ENCODE measurements at regions not wholly inside any gene's neighbourhood (a gene's known extent, or its start where the extent isn't known, plus 50 kb on each side); places are given as distances from the start of the nearest gene placed in this dataset.
A peak's percentile ranks its signal among the peaks of the same experiment; 100 is the strongest.

GRCh38 chr6:170032706-170033309, 258.1 kb downstream of the DLL1 start:
- intact Hi-C loops (cut with micrococcal nuclease): no loop called here
- DNase-seq (peak; percentile 17), ATAC-seq (no peak)

GRCh38 chr6:170032197-170032596, 258.7 kb downstream of the DLL1 start:
- ATAC-seq (no peak), DNase-seq (peak; percentile 13)
- intact Hi-C loops (cut with micrococcal nuclease): no loop called here

DNA sequence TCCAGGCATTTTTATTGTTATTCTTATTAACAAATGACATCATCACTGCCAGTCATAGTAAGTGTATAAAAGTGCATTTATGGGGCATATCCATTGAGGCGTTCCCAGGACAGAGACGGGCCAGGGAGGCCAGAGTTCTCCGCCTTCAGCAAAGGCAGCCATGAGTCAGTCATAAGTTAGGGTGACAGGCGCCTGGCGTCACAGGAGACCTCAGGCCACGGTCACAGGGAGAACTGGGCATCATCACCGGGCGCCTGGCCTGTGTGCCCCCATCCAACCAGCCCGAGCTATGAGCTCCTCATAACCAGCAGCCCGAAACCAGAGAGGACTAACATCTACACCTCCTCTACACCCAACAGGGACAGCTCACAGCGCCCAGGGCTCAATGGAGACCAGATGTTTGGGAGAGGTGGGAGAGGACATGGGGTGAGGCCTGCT, 259.2 kb downstream of the DLL1 start:
- no peak for ATAC-seq
- intact Hi-C loops (cut with micrococcal nuclease): no loop called here
- DNase-seq: peak; percentile 5

DNA sequence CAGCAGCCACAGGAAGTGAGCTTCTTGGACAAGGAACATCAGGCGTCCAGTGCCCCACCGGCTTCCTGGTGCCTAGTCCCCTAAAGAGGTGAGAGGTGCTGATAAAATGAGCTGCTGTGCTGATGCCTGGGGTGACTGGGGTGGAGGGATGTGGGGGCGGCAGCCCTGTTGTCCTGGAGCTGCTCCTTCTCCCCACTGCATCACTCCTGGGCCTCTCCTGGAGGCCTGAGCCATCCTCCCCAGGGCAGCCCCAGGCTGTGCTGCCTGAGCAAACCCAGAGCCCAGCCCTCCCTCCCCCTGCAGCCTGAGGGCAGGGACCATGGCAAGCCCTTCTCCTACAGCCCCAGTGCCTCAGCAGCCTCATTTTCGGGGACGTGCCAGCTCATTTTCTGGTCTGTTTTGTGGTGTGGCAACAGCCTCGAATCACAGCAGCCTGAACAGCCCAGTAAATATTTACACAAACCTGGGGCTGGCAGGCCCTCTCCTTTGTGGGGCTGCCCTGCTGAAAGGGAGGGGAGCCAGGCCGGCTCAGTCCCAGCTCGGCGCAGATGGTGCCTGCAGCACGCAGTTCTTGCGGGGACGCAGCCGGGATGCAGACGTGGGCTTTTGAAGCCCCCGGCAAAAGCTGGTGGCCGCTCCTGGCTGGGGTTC, 259.9 kb downstream of the DLL1 start:
- DNase-seq: peak; percentile 13

GRCh38 chr6:170030284-170030815, 260.5 kb downstream of the DLL1 start:
- DNase-seq: no peak
- intact Hi-C loops (cut with micrococcal nuclease): no loop called here
- no peak for ATAC-seq

More for the DNA sequence above, 259.9 kb downstream of the DLL1 start:
- intact Hi-C loops (cut with micrococcal nuclease): no loop called here
- ATAC-seq: no peak

DNA sequence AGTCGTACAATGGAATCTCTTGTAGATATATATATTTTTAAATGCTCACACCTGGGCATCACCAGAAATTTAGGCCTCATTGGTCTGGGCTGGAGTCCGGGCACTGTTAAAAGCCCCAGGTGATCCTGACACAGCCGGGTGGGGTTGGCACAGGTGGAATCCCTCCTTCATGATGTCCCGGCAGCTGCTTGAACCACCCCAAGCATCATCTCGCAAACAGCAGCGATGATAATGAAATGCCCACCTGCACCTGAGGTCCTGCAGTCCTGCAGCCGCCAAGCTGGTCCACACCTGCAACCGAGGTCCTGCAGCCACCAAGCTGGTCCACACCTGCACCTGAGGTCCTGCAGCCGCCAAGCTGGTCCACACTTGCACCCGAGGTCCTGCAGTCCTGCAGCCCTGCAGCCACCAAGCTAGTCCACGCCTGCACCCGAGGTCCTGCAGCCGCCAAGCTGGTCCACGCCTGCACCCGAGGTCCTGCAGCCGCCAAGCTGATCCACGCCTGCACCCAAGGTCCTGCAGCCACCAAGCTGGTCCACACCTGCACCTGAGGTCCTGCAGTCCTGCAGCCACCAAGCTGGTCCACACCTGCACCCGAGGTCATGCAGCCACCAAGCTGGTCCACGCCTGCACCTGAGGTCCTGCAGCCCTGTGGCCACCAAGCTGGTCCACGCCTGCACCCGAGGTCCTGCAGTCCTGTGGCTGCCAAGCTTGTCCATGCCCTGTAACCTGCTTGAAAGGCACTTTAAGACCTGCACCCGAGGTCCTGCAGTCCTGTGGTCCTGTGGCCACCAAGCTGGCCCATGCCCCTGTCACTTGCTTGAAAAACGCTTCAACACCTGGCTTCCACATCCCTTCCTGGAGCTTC, 261.2 kb downstream of the DLL1 start:
- ATAC-seq: no peak
- intact Hi-C loops (cut with micrococcal nuclease): no loop called here
- no peak for DNase-seq

- intact Hi-C loops (cut with micrococcal nuclease): no loop called here
- DNase-seq: no peak
Observed at GRCh38 chr6:170028629-170029345, 262.1 kb downstream of the DLL1 start.

DNA sequence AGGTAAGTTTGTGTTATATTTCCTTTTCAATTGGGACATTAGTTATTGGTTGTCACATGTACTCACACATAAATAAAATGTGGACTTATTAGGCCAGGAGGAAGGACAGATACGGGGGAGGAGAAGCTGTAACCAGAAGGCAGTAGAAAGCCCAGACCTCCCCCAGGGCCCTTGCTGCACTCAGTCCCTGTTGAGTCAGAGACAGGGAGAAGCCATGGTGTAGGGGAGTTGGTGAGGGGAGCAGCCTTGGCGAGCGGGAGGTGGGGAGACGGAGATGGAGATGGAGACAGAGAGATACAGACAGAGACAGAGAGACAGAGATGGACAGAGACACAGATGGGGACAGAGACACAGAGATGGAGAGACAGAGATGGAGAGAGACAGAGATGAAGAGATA, 263.2 kb downstream of the DLL1 start:
- intact Hi-C loops (cut with micrococcal nuclease): no loop called here
- ATAC-seq (no peak), DNase-seq (no peak)

More at GRCh38 chr6:170028629-170029345, 262.1 kb downstream of the DLL1 start:
- no peak for ATAC-seq

GRCh38 chr6:170026751-170027646, 263.9 kb downstream of the DLL1 start:
- intact Hi-C loops (cut with micrococcal nuclease): no loop called here
- DNase-seq (no peak), ATAC-seq (no peak)

- intact Hi-C loops (cut with micrococcal nuclease): no loop called here
- DNase-seq: no peak
- no peak for ATAC-seq
Observed at GRCh38 chr6:170025935-170026750, 264.7 kb downstream of the DLL1 start.

DNA sequence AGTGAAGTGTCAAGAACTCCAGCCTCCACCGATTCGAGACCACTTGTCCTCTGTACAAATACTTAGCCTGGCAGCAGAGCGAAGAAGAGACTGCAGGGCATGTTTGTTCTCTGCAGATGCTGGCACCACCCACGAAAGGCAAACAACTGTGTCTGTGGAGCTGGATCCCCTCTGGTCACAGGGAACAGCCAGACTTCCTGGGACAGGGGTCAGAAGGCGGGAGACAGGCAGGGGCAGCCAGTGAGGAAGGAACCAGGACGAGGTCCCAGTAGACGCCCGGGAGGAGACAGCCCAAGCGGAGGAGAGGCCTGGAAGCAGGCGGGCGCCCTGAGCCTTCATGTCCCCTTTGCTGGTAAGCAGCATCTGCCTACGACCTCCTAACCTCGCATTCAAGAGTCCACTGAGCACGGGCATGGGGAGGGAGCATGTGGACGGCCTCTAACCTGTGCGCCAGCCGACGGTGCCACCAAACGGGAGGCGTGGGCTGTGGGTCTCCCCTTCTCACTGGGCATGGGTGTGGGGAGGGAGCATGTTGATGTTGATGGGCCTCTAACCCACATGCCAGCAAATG, 265.5 kb downstream of the DLL1 start:
- no peak for DNase-seq
- intact Hi-C loops (cut with micrococcal nuclease): no loop called here
- no peak for ATAC-seq

DNA sequence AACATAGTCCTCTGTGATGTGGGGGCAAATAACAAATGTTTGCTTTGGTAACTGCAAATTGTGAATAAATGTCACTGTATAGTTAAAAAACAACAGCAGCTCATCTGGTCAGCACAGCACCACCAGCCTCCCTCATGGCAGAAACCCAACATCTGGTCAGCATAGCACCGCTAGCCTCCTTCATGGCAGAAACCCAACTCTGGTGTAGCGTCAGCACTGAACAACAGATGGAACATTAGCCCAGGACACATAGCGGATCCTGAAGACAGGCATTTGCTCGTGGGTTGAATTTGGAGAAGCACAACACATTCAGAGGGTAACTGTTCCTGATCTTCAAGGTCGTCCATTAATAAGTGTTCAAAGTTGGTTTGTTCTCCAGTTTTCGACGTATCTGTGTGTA, 265.9 kb downstream of the DLL1 start:
- intact Hi-C loops (cut with micrococcal nuclease): no loop called here
- DNase-seq: no peak
- ATAC-seq: peak; percentile 65

- intact Hi-C loops (cut with micrococcal nuclease): no loop called here
- peak; percentile 64 for ATAC-seq
- peak; percentile 60 for DNase-seq
Observed at GRCh38 chr6:170023620-170024521, 267.0 kb downstream of the DLL1 start.

GRCh38 chr6:170022827-170023619, 267.9 kb downstream of the DLL1 start:
- ATAC-seq: peak; percentile 80
- peak; percentile 71 for DNase-seq
- intact Hi-C loops (cut with micrococcal nuclease): no loop called here

DNA sequence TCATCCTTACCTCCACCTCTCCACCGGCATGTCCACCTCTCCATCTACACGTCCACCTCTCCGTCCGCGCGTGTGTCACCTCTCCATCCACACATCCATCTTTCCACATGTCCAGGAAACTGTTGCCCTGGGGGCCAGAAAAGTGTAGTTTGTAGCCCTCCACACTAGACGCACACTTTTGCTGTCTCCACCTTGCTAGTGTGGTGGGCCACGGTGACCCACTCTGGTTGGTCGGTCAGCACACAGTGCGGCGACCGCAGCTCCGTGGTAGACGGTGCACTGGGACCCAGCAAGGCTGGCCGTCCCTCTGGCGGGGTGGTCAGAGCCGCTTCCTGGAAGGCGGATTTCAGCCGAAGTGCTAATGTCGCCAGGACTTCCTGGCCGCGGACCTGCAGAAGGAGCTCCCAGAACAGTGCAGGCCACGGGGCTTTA, 268.6 kb downstream of the DLL1 start:
- ATAC-seq (peak; percentile 17), DNase-seq (no peak)
- intact Hi-C loops (cut with micrococcal nuclease): no loop called here
